Activated T-cell treated with anti-CD3 and anti-CD28 coated beads, Interleukin-2, amount 50 U/mL, for 24 hours (primary cell): ENCODE measurements at regions not wholly inside any gene's neighbourhood (a gene's known extent, or its start where the extent isn't known, plus 50 kb on each side); places are given as distances from the start of the nearest gene placed in this dataset.

Experiments
- DNase-seq: peaks from one replicate; pipeline ENCODE4 v3.0.0-alpha.2; 2020
- H3K27ac Mint-ChIP-seq: 2 replicates; pipeline ENCODE4 v1.8.0; 2020; ENCODE audit warnings: mild to moderate bottlenecking, mixed read lengths
- H3K27me3 Mint-ChIP-seq: 2 replicates; pipeline ENCODE4 v1.8.0; 2020; ENCODE audit warnings: mixed read lengths
- H3K36me3 Mint-ChIP-seq: 2 replicates; pipeline ENCODE4 v1.8.0; 2020; ENCODE audit warnings: low read depth, mixed read lengths
- H3K4me1 Mint-ChIP-seq: 2 replicates; pipeline ENCODE4 v1.8.0; 2020; ENCODE audit warnings: low read depth, mixed read lengths
- H3K4me3 Mint-ChIP-seq: 2 replicates; pipeline ENCODE4 v1.8.0; 2020; ENCODE audit warnings: mild to moderate bottlenecking, moderate library complexity, mixed read lengths
- H3K9me3 Mint-ChIP-seq: 2 replicates; pipeline ENCODE4 v1.8.0; 2020; ENCODE audit warnings: mixed read lengths

GRCh38 chr12:84723988-84724387 is 188.6 kb downstream of the SLC6A15 start:
- no peaks in the 10 kb centered on the region for H3K4me1 Mint-ChIP-seq
- no peak overlapping the region for H3K27ac Mint-ChIP-seq
- H3K4me3 Mint-ChIP-seq, result no peak overlapping the region
- no peaks in the 10 kb centered on the region for H3K9me3 Mint-ChIP-seq
- no peaks in the 10 kb centered on the region for H3K27me3 Mint-ChIP-seq
- no peak for DNase-seq
- H3K36me3 Mint-ChIP-seq, result no peaks in the 10 kb centered on the region

- Mint-ChIP-seq H3K36me3 (no peaks in the 10 kb centered on the region), H3K27me3 (no peaks in the 10 kb centered on the region), H3K9me3 (no peaks in the 10 kb centered on the region), H3K4me3 (no peak overlapping the region), H3K4me1 (no peaks in the 10 kb centered on the region), H3K27ac (no peak overlapping the region)
- no peak for DNase-seq
Observed at GRCh38 chr12:84719997-84720396, 192.6 kb downstream of the SLC6A15 start.

- H3K27ac Mint-ChIP-seq, result no peak overlapping the region
Observed at GRCh38 chr12:84718906-84719305, 193.7 kb downstream of the SLC6A15 start.

GRCh38 chr12:84712747-84713146 is 199.9 kb downstream of the SLC6A15 start:
- H3K4me3 Mint-ChIP-seq, result no peak overlapping the region
- no peaks in the 10 kb centered on the region for H3K9me3 Mint-ChIP-seq
- DNase-seq, result no peak
- no peak overlapping the region for H3K27ac Mint-ChIP-seq
- no peaks in the 10 kb centered on the region for H3K36me3 Mint-ChIP-seq
- H3K27me3 Mint-ChIP-seq, result no peaks in the 10 kb centered on the region
- H3K4me1 Mint-ChIP-seq, result no peaks in the 10 kb centered on the region

More at GRCh38 chr12:84718906-84719305, 193.7 kb downstream of the SLC6A15 start:
- H3K9me3 Mint-ChIP-seq, result no peaks in the 10 kb centered on the region
- no peaks in the 10 kb centered on the region for H3K27me3 Mint-ChIP-seq
- no peaks in the 10 kb centered on the region for H3K4me1 Mint-ChIP-seq
- no peak overlapping the region for H3K4me3 Mint-ChIP-seq
- no peak for DNase-seq
- no peaks in the 10 kb centered on the region for H3K36me3 Mint-ChIP-seq

GRCh38 chr12:84706374-84706773 is 206.2 kb downstream of the SLC6A15 start:
- Mint-ChIP-seq H3K27me3 (no peaks in the 10 kb centered on the region), H3K9me3 (no peaks in the 10 kb centered on the region), H3K4me3 (no peak overlapping the region), H3K27ac (no peak overlapping the region), H3K36me3 (no peaks in the 10 kb centered on the region), H3K4me1 (no peaks in the 10 kb centered on the region)
- no peak for DNase-seq

GRCh38 chr12:84704856-84705255 is 207.7 kb downstream of the SLC6A15 start:
- Mint-ChIP-seq H3K36me3 (no peaks in the 10 kb centered on the region), H3K27ac (no peak overlapping the region), H3K9me3 (no peaks in the 10 kb centered on the region), H3K4me1 (no peaks in the 10 kb centered on the region), H3K27me3 (no peaks in the 10 kb centered on the region), H3K4me3 (no peak overlapping the region)
- DNase-seq, result no peak

GRCh38 chr12:84702001-84702400 is 210.6 kb downstream of the SLC6A15 start:
- no peaks in the 10 kb centered on the region for H3K27me3 Mint-ChIP-seq
- DNase-seq, result no peak
- H3K27ac Mint-ChIP-seq, result no peak overlapping the region
- no peaks in the 10 kb centered on the region for H3K36me3 Mint-ChIP-seq
- H3K4me3 Mint-ChIP-seq, result no peak overlapping the region
- H3K4me1 Mint-ChIP-seq, result no peaks in the 10 kb centered on the region
- H3K9me3 Mint-ChIP-seq, result no peaks in the 10 kb centered on the region

- H3K4me3 Mint-ChIP-seq, result no peak overlapping the region
- H3K27ac Mint-ChIP-seq, result no peak overlapping the region
- no peaks in the 10 kb centered on the region for H3K36me3 Mint-ChIP-seq
- DNase-seq, result no peak
- no peaks in the 10 kb centered on the region for H3K27me3 Mint-ChIP-seq
- no peaks in the 10 kb centered on the region for H3K9me3 Mint-ChIP-seq
- no peaks in the 10 kb centered on the region for H3K4me1 Mint-ChIP-seq
Observed at GRCh38 chr12:84701041-84701440, 211.6 kb downstream of the SLC6A15 start.

GRCh38 chr12:84698576-84699333 is 213.8 kb downstream of the SLC6A15 start:
- H3K36me3 Mint-ChIP-seq, result no peaks in the 10 kb centered on the region
- no peak overlapping the region for H3K4me3 Mint-ChIP-seq
- H3K4me1 Mint-ChIP-seq, result no peaks in the 10 kb centered on the region
- H3K27me3 Mint-ChIP-seq, result no peaks in the 10 kb centered on the region
- no peak for DNase-seq
- no peak overlapping the region for H3K27ac Mint-ChIP-seq
- H3K9me3 Mint-ChIP-seq, result no peaks in the 10 kb centered on the region

GRCh38 chr12:84696908-84697540 is 215.6 kb downstream of the SLC6A15 start:
- no peaks in the 10 kb centered on the region for H3K27me3 Mint-ChIP-seq
- no peaks in the 10 kb centered on the region for H3K9me3 Mint-ChIP-seq
- no peak overlapping the region for H3K27ac Mint-ChIP-seq
- H3K4me3 Mint-ChIP-seq, result no peak overlapping the region
- H3K4me1 Mint-ChIP-seq, result no peaks in the 10 kb centered on the region
- DNase-seq, result no peak
- H3K36me3 Mint-ChIP-seq, result no peaks in the 10 kb centered on the region

- Mint-ChIP-seq H3K4me1 (no peaks in the 10 kb centered on the region), H3K4me3 (no peak overlapping the region), H3K27me3 (no peaks in the 10 kb centered on the region), H3K9me3 (no peaks in the 10 kb centered on the region), H3K36me3 (no peaks in the 10 kb centered on the region), H3K27ac (no peak overlapping the region)
- no peak for DNase-seq
Observed at GRCh38 chr12:84696281-84696680, 216.3 kb downstream of the SLC6A15 start.

- Mint-ChIP-seq H3K9me3 (no peaks in the 10 kb centered on the region), H3K27me3 (no peaks in the 10 kb centered on the region)
- no peak for DNase-seq
Observed at GRCh38 chr12:84694116-84694515, 218.5 kb downstream of the SLC6A15 start.

GRCh38 chr12:84692071-84692470 is 220.5 kb downstream of the SLC6A15 start:
- no peaks in the 10 kb centered on the region for H3K9me3 Mint-ChIP-seq
- H3K4me1 Mint-ChIP-seq, result no peaks in the 10 kb centered on the region
- H3K27me3 Mint-ChIP-seq, result no peaks in the 10 kb centered on the region
- no peaks in the 10 kb centered on the region for H3K36me3 Mint-ChIP-seq
- no peak overlapping the region for H3K4me3 Mint-ChIP-seq
- no peak overlapping the region for H3K27ac Mint-ChIP-seq
- no peak for DNase-seq

More at GRCh38 chr12:84694116-84694515, 218.5 kb downstream of the SLC6A15 start:
- Mint-ChIP-seq H3K27ac (no peak overlapping the region), H3K4me1 (no peaks in the 10 kb centered on the region), H3K36me3 (no peaks in the 10 kb centered on the region), H3K4me3 (no peak overlapping the region)

GRCh38 chr12:84691266-84691665 is 221.3 kb downstream of the SLC6A15 start:
- H3K4me3 Mint-ChIP-seq, result no peak overlapping the region
- H3K36me3 Mint-ChIP-seq, result no peaks in the 10 kb centered on the region
- no peaks in the 10 kb centered on the region for H3K4me1 Mint-ChIP-seq
- DNase-seq, result no peak
- no peaks in the 10 kb centered on the region for H3K9me3 Mint-ChIP-seq
- H3K27ac Mint-ChIP-seq, result no peak overlapping the region
- no peaks in the 10 kb centered on the region for H3K27me3 Mint-ChIP-seq

- no peak overlapping the region for H3K4me3 Mint-ChIP-seq
- H3K9me3 Mint-ChIP-seq, result no peaks in the 10 kb centered on the region
- no peaks in the 10 kb centered on the region for H3K27me3 Mint-ChIP-seq
- DNase-seq, result no peak
- no peak overlapping the region for H3K27ac Mint-ChIP-seq
- no peaks in the 10 kb centered on the region for H3K36me3 Mint-ChIP-seq
- H3K4me1 Mint-ChIP-seq, result no peaks in the 10 kb centered on the region
Observed at GRCh38 chr12:84689638-84690037, 223.0 kb downstream of the SLC6A15 start.
